GM21390 (cell line): ENCODE measurements at regions not wholly inside any gene's neighbourhood (a gene's known extent, or its start where the extent isn't known, plus 50 kb on each side); places are given as distances from the start of the nearest gene placed in this dataset.
A peak's percentile ranks its signal among the peaks of the same experiment; 100 is the strongest.

ENCODE experiments used
- ATAC-seq: cut with Tn5 transposase; IDR thresholded peaks from one replicate; pipeline ENCODE4 v1.9.1; 2021; ENCODE audit not compliant: unreplicated experiment

- peak; percentile 92 for ATAC-seq
These were observed 61.2 kb upstream of the SGK1 start for GRCh38 chr6:134379076-134379475.

- no peak for ATAC-seq
These were observed 60.5 kb upstream of the SGK1 start for GRCh38 chr6:134378426-134378825.

GRCh38 chr6:134376785-134377184 lies 58.9 kb upstream of the SGK1 start:
- no peak for ATAC-seq

GRCh38 chr6:134375220-134375580 lies 57.3 kb upstream of the SGK1 start:
- ATAC-seq, result no peak

- no peak for ATAC-seq
These were observed 56.7 kb upstream of the SGK1 start for GRCh38 chr6:134374491-134375219.

- no peak for ATAC-seq
These were observed 56.1 kb upstream of the SGK1 start for GRCh38 chr6:134373993-134374392.

- ATAC-seq, result peak; percentile 92
These were observed 55.5 kb upstream of the SGK1 start for GRCh38 chr6:134373282-134373922.

GRCh38 chr6:134372603-134373281 lies 54.8 kb upstream of the SGK1 start:
- peak; percentile 32 for ATAC-seq

GRCh38 chr6:134368670-134369069 lies 50.8 kb upstream of the SGK1 start:
- ATAC-seq, result no peak
